GM18873 (cell line): ENCODE measurements at regions not wholly inside any gene's neighbourhood (a gene's known extent, or its start where the extent isn't known, plus 50 kb on each side); places are given as distances from the start of the nearest gene placed in this dataset.
"Not testable (repeated sequence)": the region's sequence is repeated elsewhere in the genome, so short reads cannot be mapped to it uniquely, and the experiment has no call there.

ENCODE experiments used
- ATAC-seq: cut with Tn5 transposase; IDR thresholded peaks from one replicate; pipeline ENCODE4 v1.9.1; 2021; ENCODE audit warnings: mild to moderate bottlenecking, moderate library complexity, moderate number of reproducible peaks; ENCODE audit not compliant: unreplicated experiment, low FRiP score

DNA sequence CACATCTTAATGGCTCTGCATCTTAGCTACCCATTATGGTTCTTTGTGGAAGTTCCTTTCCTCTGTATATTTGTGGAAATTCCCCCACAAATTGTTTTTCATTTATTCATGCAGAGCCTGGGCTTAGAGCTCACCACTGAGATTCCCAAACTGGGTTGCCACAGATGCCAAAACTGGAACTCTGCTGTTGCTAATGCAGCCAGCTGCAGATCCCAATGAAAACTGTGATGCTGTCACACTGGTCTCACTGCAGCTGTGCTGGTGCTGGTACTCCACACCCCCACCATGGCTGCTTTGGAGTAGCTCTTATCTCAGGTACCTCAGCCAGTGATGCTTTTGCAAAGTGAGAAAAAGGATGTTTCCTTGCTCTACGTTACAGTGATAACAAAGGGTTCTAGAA, 87.7 kb downstream of the DCK start:
- ATAC-seq = no peak

DNA sequence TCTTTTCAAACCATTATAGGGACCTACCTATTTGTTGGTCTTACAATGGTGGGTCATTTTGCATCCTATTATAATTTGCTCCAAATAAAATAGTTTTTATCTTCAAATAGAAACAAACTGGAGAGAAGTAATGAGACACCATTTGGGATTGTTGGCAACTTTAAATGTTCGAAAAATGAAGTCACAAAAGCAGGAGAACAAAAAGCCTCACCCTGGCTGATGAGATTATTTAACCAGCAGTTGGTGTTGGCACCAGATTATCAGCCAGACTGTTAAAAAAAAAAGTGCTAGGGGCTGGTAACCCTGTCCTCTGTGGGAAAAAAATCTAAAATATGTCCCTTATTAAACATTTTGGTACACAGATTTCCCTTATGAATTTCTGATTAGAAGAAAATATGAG, 100.3 kb downstream of the DCK start:
- ATAC-seq = no peak

DNA sequence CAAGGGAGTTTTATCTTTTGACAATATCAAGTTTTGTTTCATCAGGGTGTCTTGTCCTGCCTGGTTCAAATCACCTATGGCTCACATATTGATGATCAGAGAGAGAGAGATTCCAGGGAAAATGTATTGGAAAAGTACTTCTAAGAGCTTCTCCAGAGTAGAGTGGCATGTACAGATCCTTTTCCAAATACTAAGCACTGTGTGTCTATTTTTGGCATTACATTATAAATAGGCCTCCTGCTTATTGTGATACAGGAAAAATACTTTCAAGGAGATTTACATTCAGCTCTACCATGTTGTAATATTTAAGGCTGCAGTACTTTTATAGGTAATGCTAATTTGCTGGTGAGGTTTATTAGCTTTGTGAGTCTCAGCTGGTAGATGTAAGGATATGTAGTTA, 100.8 kb downstream of the DCK start:
- ATAC-seq = no peak

DNA sequence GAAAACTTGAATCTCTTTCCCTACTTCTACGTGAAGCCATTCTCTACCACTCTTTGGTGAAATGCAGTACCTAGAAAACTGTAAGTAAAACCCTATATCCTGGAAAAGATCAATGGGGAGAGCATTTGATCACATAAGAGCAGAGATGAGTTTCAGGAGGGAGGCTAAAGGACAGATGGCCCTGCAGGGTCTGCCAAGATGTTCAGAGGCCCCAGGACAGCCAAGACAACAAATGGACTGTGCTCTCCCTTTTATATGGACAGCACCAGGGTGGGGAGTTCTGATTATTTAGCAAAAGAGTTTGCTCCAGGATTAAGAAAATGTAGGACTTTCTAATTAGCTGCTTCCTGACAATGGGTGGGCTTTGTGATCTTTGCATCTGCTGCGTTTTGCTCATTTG, 101.7 kb downstream of the DCK start:
- ATAC-seq = no peak

DNA sequence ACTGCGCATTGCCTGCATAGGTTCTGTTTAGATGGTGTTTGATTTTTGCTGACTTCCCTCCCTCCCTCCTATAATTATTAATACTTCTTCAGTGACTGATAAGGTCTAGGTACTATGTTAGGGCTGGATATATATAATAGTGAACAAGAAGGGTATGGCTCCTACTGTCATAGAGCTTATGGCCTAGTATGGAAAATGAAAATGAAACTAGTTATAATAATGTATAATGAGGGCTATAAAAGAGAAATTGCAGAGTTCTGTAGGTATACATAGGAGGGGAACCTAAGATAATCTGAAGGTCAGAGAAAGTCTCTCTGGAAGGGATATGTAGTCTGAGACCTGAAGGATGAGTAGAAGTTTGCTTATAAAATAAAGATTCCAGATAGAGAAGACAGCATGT, 102.1 kb downstream of the DCK start:
- ATAC-seq = no peak

DNA sequence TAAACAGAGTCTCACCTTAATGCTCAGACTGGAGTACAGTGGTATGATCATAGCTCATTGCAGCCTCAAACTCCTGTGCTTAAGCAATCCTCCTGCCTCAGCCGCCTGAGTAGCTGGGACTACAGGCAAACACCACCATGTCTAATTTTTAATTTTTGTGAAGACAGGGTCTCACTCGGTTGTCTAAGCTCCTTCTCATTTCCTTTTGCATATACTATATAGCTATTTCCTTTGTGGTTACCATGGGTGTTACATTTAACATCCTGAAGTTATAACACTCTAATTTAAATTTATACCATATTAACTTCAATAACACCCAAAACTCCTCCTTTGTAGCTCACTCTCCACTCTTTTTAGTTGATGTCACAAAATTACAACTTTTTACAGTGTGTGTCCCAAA, 114.3 kb downstream of the DCK start:
- no peak for ATAC-seq

DNA sequence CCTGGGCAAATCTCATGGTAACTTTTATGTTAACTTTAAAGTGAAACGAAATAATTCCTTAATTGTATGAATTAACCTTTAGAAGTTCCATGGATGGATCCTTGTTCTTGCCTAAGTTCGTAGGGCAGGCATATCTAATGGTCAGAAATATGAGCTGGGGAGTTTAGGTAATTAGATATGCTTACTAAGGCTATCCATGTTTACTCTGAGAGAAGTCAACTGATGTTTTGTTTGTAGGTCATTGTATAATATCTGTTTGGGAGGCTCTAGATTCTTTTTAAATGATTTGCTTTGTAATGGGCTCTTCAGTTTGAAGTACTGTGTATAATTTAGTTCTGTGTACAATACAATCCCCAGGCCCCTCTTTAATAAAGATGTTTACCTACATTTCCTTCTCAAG, 117.0 kb downstream of the DCK start:
- no peak for ATAC-seq

DNA sequence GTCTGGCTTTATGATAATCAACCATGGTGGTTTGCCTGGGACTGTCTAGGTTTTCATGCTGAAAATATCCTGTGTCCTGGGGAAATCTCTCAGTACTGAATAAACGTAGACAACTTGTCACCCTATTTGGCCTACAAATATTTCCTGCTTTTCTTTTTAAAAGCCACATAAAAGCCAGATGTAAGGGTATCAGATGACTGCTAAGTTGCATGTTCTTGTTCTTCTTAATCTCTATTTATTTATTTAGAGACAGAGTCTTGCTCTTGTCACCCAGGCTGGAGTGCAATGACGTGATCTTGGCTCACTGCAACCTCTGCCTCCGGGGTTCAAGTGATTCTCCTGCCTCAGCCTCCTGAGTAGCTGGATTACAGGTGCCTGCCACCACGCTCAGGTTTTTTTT, 117.7 kb downstream of the DCK start:
- not testable (repeated sequence) for ATAC-seq

DNA sequence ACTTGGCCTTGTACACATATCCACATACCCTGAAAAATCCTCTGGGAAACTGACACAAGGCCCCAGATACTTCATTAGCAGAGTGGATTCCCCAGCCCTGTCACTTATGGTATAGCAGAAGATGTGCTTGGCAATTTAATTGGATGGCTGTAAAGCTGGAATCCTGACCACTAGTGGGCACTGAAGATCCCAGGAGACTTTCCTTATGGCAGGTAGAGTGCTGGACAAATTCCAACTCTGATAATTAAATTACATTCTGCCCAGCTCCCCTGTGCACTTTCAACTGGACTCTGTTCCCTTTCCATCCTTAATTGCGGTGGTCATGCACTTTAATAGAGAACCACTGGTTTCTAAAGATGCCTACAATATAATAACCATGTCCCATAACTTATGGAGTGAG, 119.8 kb downstream of the DCK start:
- no peak for ATAC-seq

DNA sequence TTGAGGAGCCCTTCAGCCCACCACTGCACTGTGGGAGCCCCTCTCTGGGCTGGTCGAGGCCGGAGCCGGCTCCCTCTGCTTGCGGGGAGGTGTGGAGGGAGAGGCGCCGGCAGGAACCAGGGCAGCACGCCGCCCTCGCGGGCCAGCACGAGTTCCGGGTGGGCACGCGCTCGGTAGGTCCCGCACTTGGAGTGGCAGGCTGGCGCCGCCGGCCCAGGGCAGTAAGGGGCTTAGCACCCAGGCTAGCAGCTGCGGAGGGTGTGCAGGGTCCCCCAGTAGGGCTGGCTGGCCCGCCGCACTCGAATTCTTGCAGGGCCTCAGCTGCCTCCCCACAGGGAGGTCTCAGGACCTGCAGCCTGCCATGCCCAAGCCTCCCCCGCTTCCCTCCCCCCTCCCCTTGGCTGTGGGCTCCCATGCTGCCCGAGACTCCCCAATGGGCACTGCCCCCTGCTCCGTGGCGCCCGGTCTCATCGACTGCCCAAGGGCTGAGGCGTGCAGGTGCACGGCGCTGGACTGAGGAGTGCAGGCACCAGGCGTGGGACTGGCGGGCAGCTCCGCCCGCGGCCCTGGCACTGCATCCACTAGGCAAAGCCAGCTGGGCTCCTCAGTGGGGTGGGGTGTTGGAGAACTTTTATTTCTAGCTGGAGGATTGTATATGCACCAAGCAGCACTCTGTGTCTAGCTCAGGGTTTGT, 127.5 kb downstream of the DCK start:
- no peak for ATAC-seq

DNA sequence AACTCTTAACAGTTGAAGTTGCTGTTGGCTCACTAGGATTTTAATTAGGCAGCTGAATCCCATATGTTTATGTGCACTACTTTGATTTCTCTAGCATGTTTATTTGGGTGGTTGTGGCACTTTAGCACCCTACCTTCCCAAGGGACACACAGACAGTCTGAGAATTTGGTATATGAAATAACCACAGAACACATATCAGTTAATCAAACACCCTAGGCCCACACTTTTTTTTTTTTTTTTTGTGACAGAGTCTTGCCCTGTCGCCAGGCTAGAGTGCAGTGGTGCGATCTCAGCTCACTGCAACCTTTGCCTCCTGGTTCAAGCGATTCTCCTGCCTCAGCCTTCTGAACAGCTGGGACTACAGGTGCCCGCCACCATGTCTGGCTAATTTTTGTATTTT, 130.5 kb downstream of the DCK start:
- no peak for ATAC-seq

DNA sequence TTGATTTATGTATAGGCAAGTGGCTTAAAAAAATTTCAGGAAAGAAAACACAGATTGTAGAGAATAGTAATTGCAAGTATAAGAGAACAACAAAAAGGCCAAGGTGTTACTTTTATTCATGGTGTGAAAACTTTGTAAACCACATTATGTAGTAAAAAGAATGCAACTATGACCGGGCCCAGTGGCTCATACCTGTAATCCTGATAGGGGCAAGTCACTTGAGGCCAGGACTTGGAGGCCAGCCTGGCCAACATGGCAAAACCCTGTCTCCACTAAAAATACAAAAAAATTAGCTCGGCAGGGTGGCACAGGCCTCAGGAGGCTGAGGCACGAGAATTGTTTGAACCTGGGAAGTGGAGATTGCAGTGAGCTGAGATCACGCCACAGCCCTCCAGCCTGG, 131.7 kb downstream of the DCK start:
- ATAC-seq = no peak

DNA sequence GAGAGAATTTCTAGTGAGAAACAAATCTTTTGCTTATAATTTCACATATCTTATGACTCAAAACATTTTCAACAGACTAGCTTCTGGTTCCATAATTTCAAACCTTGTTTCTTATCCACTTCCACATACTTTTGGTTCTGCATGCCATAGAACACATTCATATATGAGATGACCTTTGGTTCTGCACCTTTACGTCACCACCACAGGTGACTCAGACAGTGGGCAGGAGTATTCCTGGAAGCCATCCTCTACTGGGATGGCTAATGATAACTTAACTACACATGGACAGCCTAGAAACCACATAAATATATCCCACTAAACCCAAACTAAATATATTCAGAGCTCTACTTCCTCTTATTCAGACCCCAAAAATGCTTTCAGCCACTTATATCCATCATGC, 133.3 kb downstream of the DCK start:
- ATAC-seq = no peak

DNA sequence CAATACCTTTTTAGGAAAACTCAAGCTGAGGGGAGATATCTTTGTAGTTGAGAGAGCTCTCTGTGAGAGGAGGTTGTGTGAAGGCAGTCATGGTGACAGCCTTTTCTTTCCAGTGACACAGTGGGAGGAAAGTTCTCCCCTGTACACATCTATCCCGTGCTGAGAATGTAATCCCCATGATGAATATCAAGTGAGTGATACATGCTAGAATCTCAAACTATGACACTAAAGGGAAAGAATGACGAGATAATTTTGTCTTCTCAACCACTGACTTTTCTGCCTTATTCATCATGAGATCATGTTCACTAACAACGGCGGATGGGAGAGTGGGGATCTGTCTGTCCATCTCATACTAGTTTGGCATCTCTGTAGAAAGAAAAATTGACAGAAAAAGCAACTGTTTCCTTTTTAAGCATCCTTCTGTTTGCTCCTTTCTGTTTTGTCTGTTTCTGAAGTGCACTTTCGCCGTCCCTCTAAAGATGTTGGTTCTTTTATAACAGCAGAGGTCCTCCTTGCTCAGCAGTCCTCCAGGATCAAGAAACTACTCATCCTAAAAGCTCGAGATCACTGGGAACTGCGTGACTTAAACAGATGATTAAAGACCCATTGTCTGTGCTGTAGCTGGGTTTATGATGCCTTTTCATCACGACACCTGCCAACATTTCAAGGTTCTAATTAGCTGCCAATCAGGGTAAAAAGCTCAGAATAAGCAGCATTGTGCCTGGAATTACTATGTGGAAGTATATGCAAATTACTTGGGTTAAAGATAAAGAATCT, 137.6 kb downstream of the DCK start:
- ATAC-seq = no peak

DNA sequence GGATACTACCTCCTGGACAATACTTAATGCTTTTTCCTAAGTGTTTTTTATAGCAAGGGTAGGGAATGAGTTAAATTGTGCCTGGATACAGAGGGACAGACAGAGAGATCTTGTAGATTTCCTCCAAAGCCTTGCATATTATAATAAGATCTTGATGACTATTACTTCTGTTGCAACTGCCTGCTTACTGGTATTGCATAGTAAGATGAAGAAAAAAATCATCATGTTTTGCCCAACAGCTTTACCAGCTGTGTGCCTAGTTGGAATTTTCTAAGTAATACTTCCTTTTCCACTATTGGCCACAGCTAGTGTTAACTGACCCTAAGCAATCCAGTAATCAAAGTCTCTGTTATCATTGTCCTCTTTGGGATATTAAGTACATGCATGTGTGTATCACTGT, 139.0 kb downstream of the DCK start:
- no peak for ATAC-seq

DNA sequence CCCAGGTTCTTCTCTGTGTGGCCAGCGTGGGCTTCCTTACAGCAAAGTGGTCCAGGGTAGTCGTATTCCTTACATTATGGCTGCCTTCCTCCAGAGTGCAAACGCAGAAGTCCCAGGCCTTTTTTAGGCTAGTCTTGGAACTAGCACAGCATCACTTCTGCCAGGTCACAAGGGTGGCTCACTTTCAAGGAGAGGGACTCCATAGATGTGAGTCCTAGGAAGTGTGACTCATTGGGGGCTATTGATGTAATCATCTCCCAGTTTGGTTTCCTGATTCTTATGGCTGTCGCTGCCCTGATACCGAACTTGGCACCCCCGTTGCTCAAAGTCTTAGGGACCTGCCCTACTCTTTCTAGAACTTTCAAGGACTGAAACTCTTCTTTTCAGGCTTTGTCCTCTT, 140.0 kb downstream of the DCK start:
- no peak for ATAC-seq

DNA sequence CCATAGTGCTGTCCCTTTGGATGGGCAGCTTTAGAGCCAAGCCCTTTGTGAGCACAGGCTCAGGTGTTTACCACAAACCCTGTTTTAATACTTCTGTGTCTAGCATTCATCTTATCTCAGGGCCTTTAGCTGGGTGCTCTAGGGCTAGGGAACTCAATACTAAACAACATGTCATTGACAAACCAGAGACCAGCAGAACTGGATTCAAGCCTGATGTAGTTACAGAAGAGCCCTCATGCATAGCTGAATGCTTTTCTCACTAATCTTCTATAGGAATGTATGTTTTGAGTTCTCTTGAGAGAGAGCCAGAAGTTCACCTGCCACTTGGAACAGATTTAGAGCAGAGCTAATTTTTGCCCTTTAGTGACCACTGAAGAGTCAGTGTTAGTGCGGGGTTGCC, 142.6 kb downstream of the DCK start:
- ATAC-seq = no peak

DNA sequence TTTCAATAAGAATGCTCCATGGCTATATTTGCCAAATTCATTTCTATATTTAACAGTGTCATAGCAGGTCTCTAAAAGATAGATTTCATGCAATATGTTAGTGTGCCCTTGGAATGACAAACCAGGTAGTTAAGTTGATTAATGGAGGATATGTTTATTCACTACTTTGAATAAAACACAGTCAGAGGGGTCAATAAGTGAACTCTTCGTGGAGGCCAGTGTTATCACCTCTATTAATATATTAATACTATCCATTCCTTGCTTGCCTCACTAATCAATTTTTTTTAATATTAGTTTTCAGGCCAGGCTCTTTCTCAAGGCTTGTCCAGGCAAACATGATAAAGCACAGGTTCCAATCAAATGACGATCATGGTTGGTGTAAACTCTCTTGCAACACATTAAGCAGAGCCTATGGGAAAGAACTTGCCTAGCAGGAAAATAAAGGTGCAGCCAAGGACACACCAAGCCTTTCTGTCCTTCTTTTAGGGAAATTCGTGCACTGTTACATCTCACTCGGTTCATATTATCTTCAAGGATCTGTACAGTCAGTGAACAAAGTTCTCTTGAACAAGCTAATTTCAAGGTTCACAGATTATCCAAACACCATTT, 144.7 kb downstream of the DCK start:
- no peak for ATAC-seq

DNA sequence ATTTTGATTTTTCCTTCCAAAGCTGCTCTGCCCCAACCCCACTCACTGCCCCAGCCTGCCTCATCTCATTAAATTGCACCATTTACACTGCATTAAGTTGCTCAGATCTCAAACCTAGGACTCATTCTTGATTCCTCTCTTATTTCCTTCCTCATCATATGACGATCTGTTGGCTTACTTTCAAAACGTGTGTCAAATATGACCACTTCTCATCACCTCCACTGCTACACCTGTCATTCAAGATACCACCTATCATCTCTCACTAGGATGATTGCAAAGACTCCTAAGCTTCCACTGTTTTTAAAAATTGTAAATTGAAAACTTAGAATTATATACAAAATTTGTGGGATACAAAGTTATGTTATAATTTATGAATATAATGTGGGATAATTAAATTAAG, 147.1 kb downstream of the DCK start:
- no peak for ATAC-seq

DNA sequence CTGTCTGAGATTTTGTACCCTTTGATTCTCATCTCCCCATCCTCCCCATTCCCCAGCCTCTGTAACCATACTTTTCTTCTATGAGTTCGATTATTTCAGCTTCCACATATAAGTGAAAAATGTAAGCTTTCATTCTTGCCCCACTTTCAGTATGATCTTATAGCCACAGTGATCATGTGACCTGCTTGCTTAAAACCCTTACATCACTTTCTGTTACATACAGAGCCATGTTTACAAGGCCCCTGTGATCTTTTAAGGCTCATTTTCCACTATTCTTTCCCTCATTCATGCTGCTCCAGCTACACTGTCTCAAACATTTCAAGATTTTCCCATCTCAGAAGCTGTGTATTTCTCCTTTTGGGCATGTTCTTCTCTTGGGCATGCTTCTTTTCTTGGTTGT, 147.7 kb downstream of the DCK start:
- ATAC-seq = no peak

DNA sequence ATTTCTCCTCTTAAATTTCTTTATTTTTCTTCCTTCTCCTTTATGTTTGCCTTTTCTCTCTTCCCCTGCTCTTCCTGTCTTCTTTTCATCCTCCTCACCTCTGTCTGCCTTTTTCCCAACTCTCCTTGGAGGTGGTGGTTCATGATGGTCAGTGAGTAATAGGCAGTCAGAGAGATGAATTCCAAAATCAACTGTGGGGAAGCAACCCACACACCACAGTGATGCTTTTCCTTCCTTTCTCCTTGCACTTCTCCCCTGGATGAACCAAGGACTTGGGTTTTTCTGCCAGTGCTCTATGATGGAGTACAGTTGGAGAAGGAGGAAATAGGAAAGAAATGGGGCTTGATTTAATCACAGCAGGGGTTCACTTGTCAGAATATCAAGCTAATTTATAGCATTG, 153.8 kb downstream of the DCK start:
- no peak for ATAC-seq

DNA sequence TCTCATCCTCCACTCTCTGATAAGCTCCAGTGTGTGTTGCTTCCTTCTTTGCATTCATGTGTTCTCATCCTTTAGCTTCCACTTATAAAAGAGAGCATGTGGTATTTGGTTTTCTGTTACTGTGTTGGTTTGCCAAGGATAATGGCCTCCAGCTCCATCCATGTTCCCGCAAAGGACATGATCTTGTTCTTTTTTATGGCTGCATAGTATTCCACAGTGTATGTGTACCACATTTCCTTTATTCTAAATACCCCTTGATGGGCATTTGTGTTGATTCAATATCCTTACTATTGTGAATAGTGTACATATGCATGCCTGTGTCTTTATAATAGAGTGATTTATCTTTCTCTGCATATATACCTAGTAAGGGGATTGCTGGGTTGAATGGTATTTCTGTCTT, 155.1 kb downstream of the DCK start:
- ATAC-seq = no peak
